ENCODE measurements at regions not wholly inside any gene's neighbourhood (a gene's known extent, or its start where the extent isn't known, plus 50 kb on each side); places are given as distances from the start of the nearest gene placed in this dataset.
"Not testable (repeated sequence)": the region's sequence is repeated elsewhere in the genome, so short reads cannot be mapped to it uniquely, and the experiment has no call there.

- ATAC-seq (replicated peaks; ENCODE audit: extremely low read depth, poor library complexity, severe bottlenecking) (no peak), DNase-seq (ENCODE audit: low spot score in 2 of 2) (no peak)
- Mint-ChIP-seq H3K27ac (ENCODE audit: low read depth) (no peak overlapping the region), H3K4me1 (no peaks in the 10 kb centered on the region), H3K4me3 (no peak overlapping the region), H3K36me3 (ENCODE audit: insufficient read depth) (no peaks in the 10 kb centered on the region), H3K9me3 (no peaks in the 10 kb centered on the region), H3K27me3 (no peaks in the 10 kb centered on the region)
Measured at GRCh38 chrX:63285375-63285774, 65.8 kb downstream of the SPIN4 start.

GRCh38 chrX:63284659-63285058 lies 66.5 kb downstream of the SPIN4 start:
- DNase-seq (ENCODE audit: low spot score in 2 of 2), result no peak
- Mint-ChIP-seq H3K4me1 (no peaks in the 10 kb centered on the region), H3K36me3 (ENCODE audit: insufficient read depth) (no peaks in the 10 kb centered on the region), H3K4me3 (no peak overlapping the region), H3K9me3 (no peaks in the 10 kb centered on the region), H3K27ac (ENCODE audit: low read depth) (no peak overlapping the region), H3K27me3 (no peaks in the 10 kb centered on the region)
- no peak for ATAC-seq (replicated peaks; ENCODE audit: extremely low read depth, poor library complexity, severe bottlenecking)

- no peak overlapping the region for H3K4me3 Mint-ChIP-seq
- H3K36me3 Mint-ChIP-seq (ENCODE audit: insufficient read depth), result no peaks in the 10 kb centered on the region
- no peaks in the 10 kb centered on the region for H3K9me3 Mint-ChIP-seq
Measured at GRCh38 chrX:63283348-63283747, 67.8 kb downstream of the SPIN4 start.

DNA sequence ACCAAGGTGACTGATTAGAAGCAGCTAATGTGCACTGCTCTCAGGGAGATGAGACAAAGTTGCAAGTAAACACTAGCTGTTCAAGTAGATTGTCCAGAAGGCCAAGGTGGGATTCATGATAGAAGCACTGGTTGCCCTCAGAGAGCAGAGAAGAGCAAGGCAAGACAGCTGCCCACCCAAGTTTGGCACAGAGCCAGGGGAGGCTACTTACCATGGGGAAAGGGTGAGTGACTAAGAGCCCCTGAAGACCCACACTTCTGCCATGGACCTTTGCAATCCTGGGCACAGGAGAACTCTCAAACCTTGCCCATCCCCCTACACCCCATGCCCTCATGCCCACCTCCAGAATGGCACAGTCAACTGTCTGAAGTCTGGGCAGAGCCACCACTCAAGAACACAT lies 68.3 kb downstream of the SPIN4 start:
- no peaks in the 10 kb centered on the region for H3K9me3 Mint-ChIP-seq
- no peaks in the 10 kb centered on the region for H3K36me3 Mint-ChIP-seq (ENCODE audit: insufficient read depth)
- no peaks in the 10 kb centered on the region for H3K4me1 Mint-ChIP-seq
- no peak for ATAC-seq (replicated peaks; ENCODE audit: extremely low read depth, poor library complexity, severe bottlenecking)
- no peak for DNase-seq (ENCODE audit: low spot score in 2 of 2)
- H3K27ac Mint-ChIP-seq (ENCODE audit: low read depth), result no peak overlapping the region
- no peak overlapping the region for H3K4me3 Mint-ChIP-seq
- no peaks in the 10 kb centered on the region for H3K27me3 Mint-ChIP-seq

More at GRCh38 chrX:63283348-63283747, 67.8 kb downstream of the SPIN4 start:
- Mint-ChIP-seq H3K27me3 (no peaks in the 10 kb centered on the region), H3K27ac (ENCODE audit: low read depth) (no peak overlapping the region), H3K4me1 (no peaks in the 10 kb centered on the region)
- DNase-seq (ENCODE audit: low spot score in 2 of 2) (no peak), ATAC-seq (replicated peaks; ENCODE audit: extremely low read depth, poor library complexity, severe bottlenecking) (no peak)

- no peak for ATAC-seq (replicated peaks; ENCODE audit: extremely low read depth, poor library complexity, severe bottlenecking)
- H3K27me3 Mint-ChIP-seq, result no peaks in the 10 kb centered on the region
Measured at GRCh38 chrX:63282077-63282476, 69.1 kb downstream of the SPIN4 start.

DNA sequence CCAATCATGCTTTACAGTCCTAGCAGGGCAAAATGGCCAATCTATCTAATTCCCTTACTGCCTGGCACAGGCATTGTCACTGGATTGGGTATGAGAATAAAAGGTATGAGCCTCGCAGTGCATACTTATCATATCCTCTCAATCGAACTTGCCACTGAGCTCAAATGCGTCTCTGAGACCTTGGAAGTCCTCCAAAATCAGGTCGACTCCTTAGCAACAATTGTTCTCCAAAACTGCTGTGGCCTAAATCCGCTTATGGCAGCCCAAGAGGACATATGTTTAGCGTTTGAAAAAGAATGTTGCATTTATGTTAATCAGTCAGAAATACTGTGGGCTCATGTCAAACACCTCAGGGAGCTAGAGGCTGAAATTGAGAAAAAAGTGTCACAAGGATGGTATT lies 69.7 kb downstream of the SPIN4 start:
- H3K9me3 Mint-ChIP-seq, result no peaks in the 10 kb centered on the region
- H3K4me3 Mint-ChIP-seq, result no peak overlapping the region
- ATAC-seq (replicated peaks; ENCODE audit: extremely low read depth, poor library complexity, severe bottlenecking) (no peak), DNase-seq (ENCODE audit: low spot score in 2 of 2) (no peak)
- H3K36me3 Mint-ChIP-seq (ENCODE audit: insufficient read depth), result no peaks in the 10 kb centered on the region
- no peaks in the 10 kb centered on the region for H3K27me3 Mint-ChIP-seq
- no peak overlapping the region for H3K27ac Mint-ChIP-seq (ENCODE audit: low read depth)
- no peaks in the 10 kb centered on the region for H3K4me1 Mint-ChIP-seq

More at GRCh38 chrX:63282077-63282476, 69.1 kb downstream of the SPIN4 start:
- H3K9me3 Mint-ChIP-seq, result no peaks in the 10 kb centered on the region
- H3K36me3 Mint-ChIP-seq (ENCODE audit: insufficient read depth), result no peaks in the 10 kb centered on the region
- DNase-seq (ENCODE audit: low spot score in 2 of 2), result no peak
- H3K27ac Mint-ChIP-seq (ENCODE audit: low read depth), result no peak overlapping the region
- H3K4me3 Mint-ChIP-seq, result no peak overlapping the region
- no peaks in the 10 kb centered on the region for H3K4me1 Mint-ChIP-seq

DNA sequence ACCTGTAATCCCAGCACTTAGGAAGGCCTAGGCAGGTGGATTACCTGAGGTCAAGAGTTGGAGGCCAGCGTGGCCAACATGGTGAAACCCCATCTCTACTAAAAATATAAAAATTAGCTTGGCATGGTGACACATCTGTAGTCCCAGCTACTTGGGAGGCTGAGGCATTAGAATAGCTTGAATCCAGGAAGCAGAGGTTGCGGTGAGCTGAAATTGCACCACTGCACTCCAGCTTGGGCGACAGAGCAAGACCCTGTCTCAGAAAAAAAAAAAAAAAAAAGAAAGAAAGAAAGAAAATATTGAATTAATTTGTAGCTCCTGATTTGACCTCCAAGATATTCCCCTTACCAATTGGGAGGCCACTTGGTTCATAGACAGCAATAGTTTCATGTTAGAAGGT lies 73.7 kb downstream of the SPIN4 start:
- H3K4me1 Mint-ChIP-seq; H3K36me3 Mint-ChIP-seq (ENCODE audit: insufficient read depth); H3K27ac Mint-ChIP-seq (ENCODE audit: low read depth); H3K9me3 Mint-ChIP-seq; ATAC-seq (replicated peaks; ENCODE audit: extremely low read depth, poor library complexity, severe bottlenecking); DNase-seq (ENCODE audit: low spot score in 2 of 2); H3K4me3 Mint-ChIP-seq; H3K27me3 Mint-ChIP-seq: not testable (repeated sequence)

DNA sequence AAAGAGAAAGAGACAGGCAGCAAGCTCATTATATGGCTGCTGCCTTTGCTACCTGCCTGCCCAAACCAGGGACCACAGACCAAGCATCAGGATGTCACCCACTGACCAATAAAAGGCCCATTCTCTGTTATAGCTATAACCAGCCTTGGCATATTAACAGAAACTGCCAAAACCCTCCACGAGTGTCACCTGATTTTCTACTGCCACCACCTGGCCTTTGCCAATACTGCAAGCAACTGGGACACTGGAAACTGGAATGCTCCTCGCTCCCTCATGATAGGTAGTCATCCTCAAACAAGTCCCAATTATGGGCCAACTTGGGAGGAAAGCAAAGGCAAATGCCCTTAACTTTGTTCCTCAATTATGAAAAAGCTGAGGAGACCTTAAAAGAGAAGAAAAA lies 76.0 kb downstream of the SPIN4 start:
- Mint-ChIP-seq H3K4me1 (no peaks in the 10 kb centered on the region), H3K27ac (ENCODE audit: low read depth) (no peak overlapping the region), H3K27me3 (no peaks in the 10 kb centered on the region), H3K9me3 (no peaks in the 10 kb centered on the region), H3K4me3 (no peak overlapping the region), H3K36me3 (ENCODE audit: insufficient read depth) (no peaks in the 10 kb centered on the region)
- ATAC-seq (replicated peaks; ENCODE audit: extremely low read depth, poor library complexity, severe bottlenecking), result no peak
- no peak for DNase-seq (ENCODE audit: low spot score in 2 of 2)

DNA sequence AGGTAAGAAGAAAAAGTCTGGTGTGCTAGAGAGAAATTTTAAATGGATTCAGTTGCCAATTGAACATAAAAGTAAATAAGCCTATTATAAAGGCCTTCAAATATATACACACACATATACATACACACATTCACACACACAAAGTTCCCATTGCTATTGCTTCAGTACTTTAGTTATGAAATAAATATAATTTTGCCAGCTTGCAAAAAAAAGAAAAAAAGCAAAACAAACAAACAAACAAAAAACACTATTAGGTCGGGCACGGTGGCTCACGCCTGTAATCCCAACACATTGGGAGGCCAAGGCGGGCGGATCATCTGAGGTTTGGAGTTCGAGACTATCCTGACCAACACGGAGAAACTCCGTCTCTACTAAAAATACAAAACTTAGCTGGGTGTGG lies 80.3 kb downstream of the SPIN4 start:
- ATAC-seq (replicated peaks; ENCODE audit: extremely low read depth, poor library complexity, severe bottlenecking) (no peak), DNase-seq (ENCODE audit: low spot score in 2 of 2) (no peak)
- no peak overlapping the region for H3K27ac Mint-ChIP-seq (ENCODE audit: low read depth)
- H3K9me3 Mint-ChIP-seq, result no peaks in the 10 kb centered on the region
- no peaks in the 10 kb centered on the region for H3K27me3 Mint-ChIP-seq
- no peak overlapping the region for H3K4me3 Mint-ChIP-seq
- no peaks in the 10 kb centered on the region for H3K4me1 Mint-ChIP-seq
- H3K36me3 Mint-ChIP-seq (ENCODE audit: insufficient read depth), result no peaks in the 10 kb centered on the region

DNA sequence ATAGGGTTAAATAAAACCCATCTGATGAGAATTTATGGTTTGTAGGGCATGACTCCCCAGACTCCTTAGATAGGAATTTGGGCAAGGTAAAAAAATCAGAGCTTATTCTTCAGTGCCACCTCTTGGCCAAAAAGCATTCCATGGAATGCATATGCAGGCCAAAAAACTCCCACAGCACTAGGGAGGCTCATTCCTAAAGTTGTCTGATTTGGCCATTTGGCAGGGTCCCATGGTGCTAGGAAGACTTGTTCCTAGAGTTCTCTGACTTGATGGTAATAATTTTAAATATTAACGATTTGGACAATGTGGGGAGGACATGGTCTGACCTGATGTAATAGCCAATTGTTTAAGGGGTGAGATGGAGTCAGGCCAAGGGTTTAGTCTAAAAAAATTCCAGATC lies 93.0 kb downstream of the SPIN4 start:
- Mint-ChIP-seq H3K4me1 (no peaks in the 10 kb centered on the region), H3K36me3 (ENCODE audit: insufficient read depth) (no peaks in the 10 kb centered on the region), H3K4me3 (no peak overlapping the region), H3K9me3 (no peaks in the 10 kb centered on the region), H3K27me3 (no peaks in the 10 kb centered on the region), H3K27ac (ENCODE audit: low read depth) (no peak overlapping the region)
- no peak for ATAC-seq (replicated peaks; ENCODE audit: extremely low read depth, poor library complexity, severe bottlenecking)
- no peak for DNase-seq (ENCODE audit: low spot score in 2 of 2)

- no peaks in the 10 kb centered on the region for H3K27me3 Mint-ChIP-seq
- no peak overlapping the region for H3K27ac Mint-ChIP-seq (ENCODE audit: low read depth)
- no peaks in the 10 kb centered on the region for H3K9me3 Mint-ChIP-seq
- peak; percentile 49 for ATAC-seq (replicated peaks; ENCODE audit: extremely low read depth, poor library complexity, severe bottlenecking)
- DNase-seq (ENCODE audit: low spot score in 2 of 2), result peak in 1 of 2 donors; percentile 13
- H3K4me1 Mint-ChIP-seq, result no peaks in the 10 kb centered on the region
- H3K4me3 Mint-ChIP-seq, result no peak overlapping the region
- no peaks in the 10 kb centered on the region for H3K36me3 Mint-ChIP-seq (ENCODE audit: insufficient read depth)
Measured at GRCh38 chrX:63250253-63250868, 100.8 kb downstream of the SPIN4 start.

GRCh38 chrX:63242689-63243088 lies 108.4 kb downstream of the SPIN4 start:
- H3K4me1 Mint-ChIP-seq; H3K9me3 Mint-ChIP-seq; H3K27me3 Mint-ChIP-seq; H3K4me3 Mint-ChIP-seq; H3K27ac Mint-ChIP-seq (ENCODE audit: low read depth); ATAC-seq (replicated peaks; ENCODE audit: extremely low read depth, poor library complexity, severe bottlenecking); H3K36me3 Mint-ChIP-seq (ENCODE audit: insufficient read depth); DNase-seq (ENCODE audit: low spot score in 2 of 2): not testable (repeated sequence)

GRCh38 chrX:63235963-63236362 lies 115.2 kb downstream of the SPIN4 start:
- not testable (repeated sequence) for H3K27ac Mint-ChIP-seq (ENCODE audit: low read depth); H3K27me3 Mint-ChIP-seq; H3K9me3 Mint-ChIP-seq; H3K36me3 Mint-ChIP-seq (ENCODE audit: insufficient read depth); ATAC-seq (replicated peaks; ENCODE audit: extremely low read depth, poor library complexity, severe bottlenecking); H3K4me1 Mint-ChIP-seq; H3K4me3 Mint-ChIP-seq; DNase-seq (ENCODE audit: low spot score in 2 of 2)

GRCh38 chrX:63233013-63233412 lies 118.1 kb downstream of the SPIN4 start:
- H3K4me1 Mint-ChIP-seq; H3K9me3 Mint-ChIP-seq; H3K4me3 Mint-ChIP-seq; ATAC-seq (replicated peaks; ENCODE audit: extremely low read depth, poor library complexity, severe bottlenecking); H3K27me3 Mint-ChIP-seq; H3K27ac Mint-ChIP-seq (ENCODE audit: low read depth); H3K36me3 Mint-ChIP-seq (ENCODE audit: insufficient read depth); DNase-seq (ENCODE audit: low spot score in 2 of 2): not testable (repeated sequence)

Data from central memory CD8-positive, alpha-beta T cell (primary cell).